Dedifferentiated amniotic fluid mesenchymal stem cell (primary cell): ENCODE measurements at regions not wholly inside any gene's neighbourhood (a gene's known extent, or its start where the extent isn't known, plus 50 kb on each side); places are given as distances from the start of the nearest gene placed in this dataset.

Source experiments
- DNase-seq: peaks from one replicate; pipeline ENCODE4 v3.0.0-alpha.2; 2016; ENCODE audit errors: extremely low spot score

- no peak for DNase-seq
Measured at GRCh38 chr10:106520698-106521097, 643.8 kb downstream of the SORCS1 start.

- no peak for DNase-seq
Measured at GRCh38 chr10:106519376-106520030, 645.0 kb downstream of the SORCS1 start.

- peak; percentile 40 for DNase-seq
Measured at GRCh38 chr10:106515206-106515790, 649.2 kb downstream of the SORCS1 start.

- no peak for DNase-seq
Measured at GRCh38 chr10:106513352-106513771, 651.1 kb downstream of the SORCS1 start.

- no peak for DNase-seq
Measured at GRCh38 chr10:106511917-106512316, 652.6 kb downstream of the SORCS1 start.

GRCh38 chr10:106508950-106509349, 655.6 kb downstream of the SORCS1 start:
- DNase-seq, result no peak

- no peak for DNase-seq
Measured at GRCh38 chr10:106506526-106507283, 657.8 kb downstream of the SORCS1 start.

- DNase-seq, result no peak
Measured at GRCh38 chr10:106504536-106504935, 660.0 kb downstream of the SORCS1 start.

- no peak for DNase-seq
Measured at GRCh38 chr10:106502641-106503040, 661.9 kb downstream of the SORCS1 start.

GRCh38 chr10:106500925-106501525, 663.5 kb downstream of the SORCS1 start:
- no peak for DNase-seq

- DNase-seq, result no peak
Measured at GRCh38 chr10:106500041-106500924, 664.2 kb downstream of the SORCS1 start.

GRCh38 chr10:106499448-106499847, 665.1 kb downstream of the SORCS1 start:
- no peak for DNase-seq

GRCh38 chr10:106498675-106499074, 665.8 kb downstream of the SORCS1 start:
- DNase-seq, result no peak

GRCh38 chr10:106495931-106496330, 668.6 kb downstream of the SORCS1 start:
- no peak for DNase-seq

- DNase-seq, result no peak
Measured at GRCh38 chr10:106493751-106494150, 670.8 kb downstream of the SORCS1 start.

GRCh38 chr10:106493226-106493625, 671.3 kb downstream of the SORCS1 start:
- DNase-seq, result no peak

- no peak for DNase-seq
Measured at GRCh38 chr10:106487726-106488125, 676.8 kb downstream of the SORCS1 start.

GRCh38 chr10:106481598-106482275, 682.8 kb downstream of the SORCS1 start:
- DNase-seq, result no peak

GRCh38 chr10:106479636-106480035, 684.9 kb downstream of the SORCS1 start:
- DNase-seq, result no peak

GRCh38 chr10:106474876-106475275, 689.6 kb downstream of the SORCS1 start:
- no peak for DNase-seq

GRCh38 chr10:106473129-106473685, 691.3 kb downstream of the SORCS1 start:
- no peak for DNase-seq
